Thoracic aorta (tissue), 2 donors: ENCODE measurements at regions not wholly inside any gene's neighbourhood (a gene's known extent, or its start where the extent isn't known, plus 50 kb on each side); places are given as distances from the start of the nearest gene placed in this dataset.

Source experiments
- ATAC-seq: fragments of 150-250 bp; one replicate; pipeline ENCODE4 v1.8.0; 2017; ENCODE audit warnings: low read depth; ENCODE audit not compliant: insufficient number of reproducible peaks, low FRiP score
- DNase-seq: peaks from one replicate; pipeline ENCODE4 v3.0.0-alpha.2; 2020; ENCODE audit warnings: low spot score
- H3K27ac ChIP-seq, 2 donors: fragments of 200-600 bp; sonication (generic); 1 replicate in 1 of 2; 2 replicates in 1 of 2; pipeline ENCODE4 v1.5.1; 2016; ENCODE audit warnings: mild to moderate bottlenecking in 2 of 2, moderate library complexity in 2 of 2
- H3K27me3 ChIP-seq: fragments of 200-600 bp; sonication (generic); replicated peaks from 2 replicates; pipeline ENCODE4 v1.6.0; 2016; ENCODE audit warnings: mild to moderate bottlenecking; ENCODE audit not compliant: insufficient read depth
- H3K36me3 ChIP-seq: fragments of 200-600 bp; sonication (generic); one replicate; pipeline ENCODE4 v1.5.1; 2016
- H3K4me1 ChIP-seq, 2 donors: fragments of 200-600 bp; sonication (generic); 1 replicate in 1 of 2; 2 replicates in 1 of 2; pipeline versions ENCODE4 v1.5.1 to v1.6.0; 2016; ENCODE audit warnings: low read depth in 2 of 2, mild to moderate bottlenecking in 1 of 2; ENCODE audit not compliant: control insufficient read depth in 1 of 2
- H3K4me3 ChIP-seq: fragments of 200-600 bp; sonication (generic); 2 replicates; pipeline ENCODE4 v1.5.1; 2016; ENCODE audit warnings: mild to moderate bottlenecking
- H3K9me3 ChIP-seq: fragments of 200-600 bp; sonication (generic); 2 replicates; pipeline ENCODE4 v1.5.1; 2016
- CTCF ChIP-seq: fragments of 200-600 bp; sonication (generic); IDR thresholded peaks from one replicate; pipeline ENCODE4 v1.5.1; 2019; ENCODE audit warnings: antibody characterized with exemption

GRCh38 chr17:14701886-14702285 lies 401.0 kb downstream of the HS3ST3B1 start:
- no peaks in the 10 kb centered on the region for H3K4me1 ChIP-seq
- no peaks in the 10 kb centered on the region for H3K9me3 ChIP-seq
- H3K27ac ChIP-seq: no peak overlapping the region
- DNase-seq (no peak), ATAC-seq (no peak)
- no peaks in the 10 kb centered on the region for H3K36me3 ChIP-seq
- no peaks in the 10 kb centered on the region for H3K27me3 ChIP-seq
- TF ChIP-seq CTCF: no peak
- no peak overlapping the region for H3K4me3 ChIP-seq

DNA sequence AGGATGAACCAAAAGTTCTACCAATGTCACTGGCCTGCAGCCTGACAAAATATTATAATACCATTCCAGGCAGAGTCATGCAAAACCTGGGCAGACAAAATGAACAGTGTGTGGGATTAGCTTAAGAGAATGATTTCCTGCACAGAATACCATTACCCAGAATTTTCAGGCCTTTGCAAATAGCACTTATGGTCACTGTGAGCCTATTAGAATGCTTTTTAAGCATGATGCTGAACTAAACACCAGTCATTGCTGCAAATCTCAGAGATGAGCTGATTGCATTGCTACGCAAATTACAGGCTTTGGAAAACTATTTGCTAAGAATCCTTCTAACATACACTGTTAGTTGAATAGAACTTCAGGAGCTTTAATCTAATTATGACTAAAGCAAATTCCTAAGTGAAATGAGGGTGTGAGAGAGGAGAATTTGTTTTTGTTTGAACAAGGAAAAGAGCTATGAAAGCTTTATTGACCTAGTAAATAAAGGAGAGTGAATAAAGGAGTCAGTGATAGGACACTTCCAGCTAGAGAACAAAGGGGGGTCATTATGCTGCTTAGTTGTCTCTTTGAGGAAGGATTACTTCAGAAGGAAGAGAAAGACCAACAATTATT lies 398.8 kb downstream of the HS3ST3B1 start:
- TF ChIP-seq CTCF: no peak
- DNase-seq: no peak
- no peak overlapping the region for H3K27ac ChIP-seq

DNA sequence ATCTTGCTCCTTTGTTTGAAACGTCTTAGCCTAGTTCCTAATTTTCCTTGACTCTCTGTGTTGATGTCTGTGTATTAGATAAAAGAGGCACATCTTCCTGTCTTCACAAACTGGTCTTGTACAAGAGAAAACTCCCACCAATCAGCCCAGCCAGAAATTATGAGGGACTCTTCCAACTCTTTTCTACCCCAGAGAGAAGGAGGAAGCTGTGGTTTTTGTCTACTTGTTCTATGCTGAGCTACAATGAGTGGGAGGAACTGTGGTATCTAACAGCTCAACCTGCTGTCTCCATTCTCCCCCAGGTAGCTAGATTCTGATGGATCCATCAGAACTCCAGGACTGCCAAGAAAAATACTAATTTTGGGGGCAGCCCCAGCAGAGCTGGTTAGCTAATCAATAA lies 392.5 kb downstream of the HS3ST3B1 start:
- Histone ChIP-seq H3K27me3 (no peaks in the 10 kb centered on the region), H3K36me3 (no peaks in the 10 kb centered on the region), H3K9me3 (no peaks in the 10 kb centered on the region), H3K27ac (no peak overlapping the region), H3K4me3 (no peak overlapping the region), H3K4me1 (no peaks in the 10 kb centered on the region)
- no peak for ATAC-seq
- TF ChIP-seq CTCF: no peak
- DNase-seq: no peak

More for the DNA sequence above, 398.8 kb downstream of the HS3ST3B1 start:
- Histone ChIP-seq H3K4me1 (no peaks in the 10 kb centered on the region), H3K27me3 (no peaks in the 10 kb centered on the region), H3K4me3 (no peak overlapping the region), H3K36me3 (no peaks in the 10 kb centered on the region), H3K9me3 (no peaks in the 10 kb centered on the region)
- no peak for ATAC-seq

- DNase-seq (no peak), ATAC-seq (no peak)
- H3K9me3 ChIP-seq: no peaks in the 10 kb centered on the region
- no peaks in the 10 kb centered on the region for H3K27me3 ChIP-seq
- no peak overlapping the region for H3K27ac ChIP-seq
- no peak for TF ChIP-seq CTCF
- H3K36me3 ChIP-seq: no peaks in the 10 kb centered on the region
- H3K4me3 ChIP-seq: no peak overlapping the region
- H3K4me1 ChIP-seq: no peaks in the 10 kb centered on the region
These were observed 389.8 kb downstream of the HS3ST3B1 start for GRCh38 chr17:14690704-14691103.

GRCh38 chr17:14688134-14688533 lies 387.3 kb downstream of the HS3ST3B1 start:
- TF ChIP-seq CTCF: no peak
- no peak for DNase-seq
- H3K36me3 ChIP-seq: no peaks in the 10 kb centered on the region

More at GRCh38 chr17:14688134-14688533, 387.3 kb downstream of the HS3ST3B1 start:
- no peaks in the 10 kb centered on the region for H3K9me3 ChIP-seq
- no peaks in the 10 kb centered on the region for H3K27me3 ChIP-seq
- H3K4me1 ChIP-seq: no peaks in the 10 kb centered on the region
- H3K4me3 ChIP-seq: no peak overlapping the region
- no peak for ATAC-seq
- H3K27ac ChIP-seq: no peak overlapping the region
